Natural killer cell (primary cell): ENCODE measurements at regions not wholly inside any gene's neighbourhood (a gene's known extent, or its start where the extent isn't known, plus 50 kb on each side); places are given as distances from the start of the nearest gene placed in this dataset.

Experiments
- ATAC-seq, 3 donors: fragments of 150-1000 bp in 2 of 3; fragments of 200-7000 bp in 1 of 3; cut with Tn5 transposase; 1 replicate in 1 of 3; 2 replicates in 2 of 3; pipeline ENCODE4 v1.10.0; 2021; ENCODE audit warnings: mild to moderate bottlenecking in 2 of 3, moderate library complexity in 2 of 3
- DNase-seq, 2 donors: peaks; one replicate each; pipeline versions ENCODE4 v3.0.0 to v3.0.0-alpha.2; 2013 to 2021; ENCODE audit warnings: mixed read lengths in 1 of 2
- H3K27ac ChIP-seq: one replicate; pipeline ENCODE4 v1.5.1; 2013; ENCODE audit warnings: mild to moderate bottlenecking, low read length
- H3K27me3 ChIP-seq: one replicate; pipeline ENCODE4 v1.6.1; 2013; ENCODE audit warnings: low read length; ENCODE audit not compliant: control insufficient read depth, insufficient read depth
- H3K36me3 ChIP-seq: one replicate; pipeline ENCODE4 v1.6.1; 2013; ENCODE audit warnings: low read length; ENCODE audit not compliant: control insufficient read depth, insufficient read depth
- H3K4me1 ChIP-seq: one replicate; pipeline ENCODE4 v1.6.1; 2013; ENCODE audit warnings: low read length; ENCODE audit not compliant: control insufficient read depth, insufficient read depth
- H3K4me3 ChIP-seq: one replicate; pipeline ENCODE4 v1.5.1; 2013; ENCODE audit warnings: low read length
- H3K9me3 ChIP-seq: one replicate; pipeline ENCODE4 v1.6.1; 2013; ENCODE audit warnings: low read length; ENCODE audit not compliant: control insufficient read depth, insufficient read depth
- H3K27ac Mint-ChIP-seq, 2 donors: one replicate each; pipeline ENCODE4 v1.8.0; 2022; ENCODE audit warnings: mild to moderate bottlenecking in 2 of 2, mixed read lengths in 2 of 2, moderate library complexity in 1 of 2
- H3K27me3 Mint-ChIP-seq, 2 donors: one replicate each; pipeline ENCODE4 v1.8.0; 2022; ENCODE audit warnings: low read depth in 2 of 2, mixed read lengths in 2 of 2
- H3K36me3 Mint-ChIP-seq: one replicate; pipeline ENCODE4 v1.8.0; 2022; ENCODE audit warnings: mixed read lengths
- H3K4me1 Mint-ChIP-seq, 2 donors: one replicate each; pipeline ENCODE4 v1.8.0; 2022; ENCODE audit warnings: mixed read lengths in 2 of 2
- H3K4me3 Mint-ChIP-seq: one replicate; pipeline ENCODE4 v1.8.0; 2022; ENCODE audit warnings: mild to moderate bottlenecking, moderate library complexity, mixed read lengths
- H3K9me3 Mint-ChIP-seq, 2 donors: one replicate each; pipeline ENCODE4 v1.8.0; 2022; ENCODE audit warnings: mixed read lengths in 2 of 2
- CTCF ChIP-seq: fragments of 200-600 bp; IDR thresholded peaks from one replicate; pipeline ENCODE4 v1.8.0; 2022; ENCODE audit warnings: antibody characterized with exemption
- WGBS: methylation state at CpG from one replicate; pipeline ENCODE4 v1.1.7; 2013; ENCODE audit warnings: missing lambda C conversion rate; ENCODE audit not compliant: insufficient coverage; 5-methylcytosine and 5-hydroxymethylcytosine counted together
- intact Hi-C: fragments of 100-400 bp; cut with micrococcal nuclease; formaldehyde crosslinking; loops from one replicate; pipeline ENCODE4 v1.14.2; 2022

GRCh38 chr3:82078246-82078645 is 316.8 kb upstream of the GBE1 start:
- Mint-ChIP-seq H3K4me3 (no peak overlapping the region), H3K27me3 (no peaks in the 10 kb centered on the region), H3K9me3 (peaks cover 0 to 4% of the 10 kb centered on the region in 2 donors), H3K4me1 (no peaks in the 10 kb centered on the region), H3K27ac (no peak overlapping the region), H3K36me3 (no peaks in the 10 kb centered on the region)
- Histone ChIP-seq H3K4me1 (no peaks in the 10 kb centered on the region), H3K27ac (no peak overlapping the region), H3K36me3 (no peaks in the 10 kb centered on the region), H3K4me3 (no peak overlapping the region), H3K9me3 (no peaks in the 10 kb centered on the region), H3K27me3 (no peaks in the 10 kb centered on the region)
- TF ChIP-seq CTCF: no peak
- DNase-seq (no peak), ATAC-seq (no peak)
- intact Hi-C loops: no loop called here
- 81% methylated on average over 3 of the region's 3 CpGs for WGBS

GRCh38 chr3:82067420-82067819 is 306.0 kb upstream of the GBE1 start:
- Histone ChIP-seq H3K36me3 (no peaks in the 10 kb centered on the region), H3K4me3 (no peak overlapping the region), H3K27me3 (no peaks in the 10 kb centered on the region), H3K27ac (no peak overlapping the region), H3K4me1 (no peaks in the 10 kb centered on the region), H3K9me3 (no peaks in the 10 kb centered on the region)
- H3K27ac Mint-ChIP-seq: no peak overlapping the region
- no peak for TF ChIP-seq CTCF
- intact Hi-C loops: no loop called here
- H3K4me1 Mint-ChIP-seq: no peaks in the 10 kb centered on the region
- no peaks in the 10 kb centered on the region for H3K36me3 Mint-ChIP-seq
- ATAC-seq: no peak
- WGBS: 87% methylated on average over 7 of the region's 7 CpGs
- no peak overlapping the region for H3K4me3 Mint-ChIP-seq
- no peaks in the 10 kb centered on the region for H3K27me3 Mint-ChIP-seq
- H3K9me3 Mint-ChIP-seq: peaks cover 7 to 9% of the 10 kb centered on the region in 2 donors
- DNase-seq: no peak

DNA sequence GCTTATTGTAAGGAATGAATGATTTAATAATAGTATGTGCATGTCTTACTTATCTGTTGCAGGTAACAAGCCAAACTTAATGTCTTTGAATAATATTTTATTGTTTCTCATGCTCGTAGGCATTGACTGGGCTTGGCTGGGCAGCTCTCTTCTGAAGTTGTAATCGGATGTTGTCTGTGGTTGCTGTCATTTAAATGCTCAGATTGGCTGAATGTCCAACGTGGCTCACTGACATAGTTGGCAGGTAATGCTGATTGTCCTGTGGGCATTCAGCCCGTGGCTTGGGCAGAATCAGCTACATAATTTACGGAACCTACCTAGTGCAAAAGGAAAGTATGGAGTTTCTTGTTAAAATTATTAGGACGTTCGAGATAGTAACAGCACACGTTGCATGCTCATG is 297.4 kb upstream of the GBE1 start:
- Mint-ChIP-seq H3K27me3 (no peaks in the 10 kb centered on the region), H3K36me3 (no peaks in the 10 kb centered on the region), H3K27ac (no peak overlapping the region), H3K4me3 (no peak overlapping the region), H3K4me1 (no peaks in the 10 kb centered on the region), H3K9me3 (peaks cover 0 to 6% of the 10 kb centered on the region in 2 donors)
- 83% methylated on average over 8 of the region's 8 CpGs for WGBS
- Histone ChIP-seq H3K4me1 (no peaks in the 10 kb centered on the region), H3K27ac (no peak overlapping the region), H3K27me3 (no peaks in the 10 kb centered on the region), H3K4me3 (no peak overlapping the region), H3K9me3 (no peaks in the 10 kb centered on the region), H3K36me3 (no peaks in the 10 kb centered on the region)
- intact Hi-C loops: no loop called here
- ATAC-seq: no peak
- DNase-seq: no peak
- TF ChIP-seq CTCF: no peak

DNA sequence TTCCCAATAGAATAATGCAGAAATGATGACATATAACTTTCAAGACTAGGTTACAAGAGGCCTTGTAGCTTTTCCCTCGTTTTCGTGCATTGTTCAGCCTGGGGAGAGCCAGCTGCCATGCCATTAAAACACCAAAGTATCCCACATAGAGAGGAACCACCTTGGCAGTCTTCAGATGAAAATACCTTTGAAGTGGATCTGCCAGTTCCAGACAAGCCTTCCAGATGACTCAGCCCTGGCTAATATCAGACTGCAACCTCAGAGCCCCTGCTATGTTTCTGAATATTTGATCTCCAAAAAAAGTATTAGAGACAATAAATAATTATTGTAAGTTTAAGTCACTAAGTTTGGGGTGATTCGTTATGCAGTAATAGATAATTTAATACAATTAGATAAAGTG is 294.3 kb upstream of the GBE1 start:
- H3K4me1 Mint-ChIP-seq: no peaks in the 10 kb centered on the region
- WGBS: 69% methylated on average over 2 of the region's 3 CpGs

More for the DNA sequence above, 294.3 kb upstream of the GBE1 start:
- Histone ChIP-seq H3K36me3 (no peaks in the 10 kb centered on the region), H3K4me3 (no peak overlapping the region), H3K27ac (no peak overlapping the region), H3K4me1 (no peaks in the 10 kb centered on the region), H3K27me3 (no peaks in the 10 kb centered on the region), H3K9me3 (no peaks in the 10 kb centered on the region)
- ATAC-seq (no peak), DNase-seq (no peak)
- Mint-ChIP-seq H3K4me3 (no peak overlapping the region), H3K36me3 (no peaks in the 10 kb centered on the region), H3K27ac (no peak overlapping the region), H3K9me3 (peaks cover 4 to 10% of the 10 kb centered on the region in 2 donors), H3K27me3 (no peaks in the 10 kb centered on the region)
- no peak for TF ChIP-seq CTCF
- intact Hi-C loops: no loop called here
